OCI-LY3 (cell line): ENCODE measurements at regions not wholly inside any gene's neighbourhood (a gene's known extent, or its start where the extent isn't known, plus 50 kb on each side); places are given as distances from the start of the nearest gene placed in this dataset.

ENCODE experiments used
- H2AFZ ChIP-seq: fragments of 200-600, 300-600 bp; shearing (Covaris generic); 2 replicates; pipeline ENCODE4 v1.6.0; 2014; ENCODE audit warnings: antibody characterized with exemption, low read depth, low read length
- H3K27ac ChIP-seq: fragments of 200-600, 300-600 bp; sonication (generic); 2 replicates; pipeline ENCODE4 v1.5.1; 2014; ENCODE audit warnings: mild to moderate bottlenecking, low read length, moderate library complexity, mixed read lengths
- H3K27me3 ChIP-seq: fragments of 200-600, 300-600 bp; sonication (generic); 2 replicates; pipeline ENCODE4 v1.6.1; 2014; ENCODE audit warnings: low read depth, low read length, mixed read lengths
- H3K36me3 ChIP-seq: fragments of 200-600, 300-600 bp; sonication (generic); replicated peaks from 2 replicates; pipeline ENCODE3; 2014; ENCODE audit warnings: low read depth, low read length, mixed read lengths
- H3K4me1 ChIP-seq: fragments of 300-600, 200-600 bp; sonication (generic); 2 replicates; pipeline ENCODE4 v1.6.1; 2014; ENCODE audit warnings: low read length, mixed read lengths
- H3K4me2 ChIP-seq: fragments of 200-600, 300-600 bp; sonication (generic); 2 replicates; pipeline ENCODE4 v1.6.1; 2014; ENCODE audit warnings: low read length, mixed read lengths
- H3K4me3 ChIP-seq: fragments of 300-600, 200-600 bp; sonication (generic); 2 replicates; pipeline ENCODE4 v1.5.1; 2014; ENCODE audit warnings: antibody characterized with exemption, mild to moderate bottlenecking, low read length, moderate library complexity
- H3K79me2 ChIP-seq: fragments of 300-600, 200-600 bp; shearing (Covaris generic); 2 replicates; pipeline ENCODE4 v1.6.1; 2014; ENCODE audit warnings: mild to moderate bottlenecking, low read length, mixed read lengths
- H3K9ac ChIP-seq: fragments of 300-600, 200-600 bp; shearing (Covaris generic); 2 replicates; pipeline ENCODE4 v1.6.0; 2014; ENCODE audit warnings: mild to moderate bottlenecking, low read length, moderate library complexity
- H3K9me3 ChIP-seq: fragments of 200-600, 300-600 bp; shearing (Covaris generic); 2 replicates; pipeline ENCODE4 v1.6.1; 2014; ENCODE audit warnings: low read length, mixed read lengths; ENCODE audit not compliant: insufficient read depth
- H4K20me1 ChIP-seq: fragments of 200-600, 300-600 bp; sonication (generic); 2 replicates; pipeline ENCODE4 v1.6.1; 2016; ENCODE audit warnings: low read length, mixed read lengths; ENCODE audit not compliant: insufficient read depth
- CTCF ChIP-seq: fragments of 200-600, 300-600 bp; sonication (generic); IDR thresholded peaks from 2 replicates; pipeline ENCODE4 v1.5.1; 2014; ENCODE audit warnings: antibody characterized with exemption, low read length, low read depth
- EZH2phosphoT487 ChIP-seq: fragments of 200-600 bp; shearing (Covaris generic); IDR thresholded peaks from 2 replicates; pipeline ENCODE4 v1.6.1; 2018; ENCODE audit warnings: antibody characterized with exemption, mixed run types, low read depth

DNA sequence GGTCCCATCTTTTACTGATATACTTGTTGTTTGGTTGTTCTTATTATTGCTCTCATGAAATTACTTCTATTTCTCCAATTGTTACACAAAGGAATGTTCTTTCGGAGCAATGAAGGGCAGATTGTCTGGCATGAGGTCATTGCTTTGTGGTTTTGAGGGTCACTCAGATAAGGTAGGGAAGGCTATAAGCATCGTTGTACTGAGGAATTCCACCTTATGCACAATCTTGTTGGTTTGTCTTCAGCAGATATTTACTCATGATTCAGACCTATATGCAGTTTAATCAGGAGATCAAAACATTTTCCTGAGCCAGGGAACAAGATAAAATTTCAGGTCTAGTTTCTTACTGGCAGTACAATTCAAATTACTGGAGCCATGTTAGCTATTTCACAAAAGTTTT, 163.0 kb upstream of the SPHKAP start:
- Histone ChIP-seq H3K27me3 (no peaks in the 10 kb centered on the region), H3K4me1 (no peaks in the 10 kb centered on the region), H3K27ac (no peak overlapping the region), H3K9me3 (no peaks in the 10 kb centered on the region), H3K79me2 (no peaks in the 10 kb centered on the region), H2AFZ (no peak overlapping the region), H3K4me3 (no peak overlapping the region), H3K36me3 (no peaks in the 10 kb centered on the region), H3K4me2 (no peak overlapping the region), H4K20me1 (no peaks in the 10 kb centered on the region), H3K9ac (no peak overlapping the region)
- TF ChIP-seq EZH2phosphoT487 (no peak), CTCF (no peak)

DNA sequence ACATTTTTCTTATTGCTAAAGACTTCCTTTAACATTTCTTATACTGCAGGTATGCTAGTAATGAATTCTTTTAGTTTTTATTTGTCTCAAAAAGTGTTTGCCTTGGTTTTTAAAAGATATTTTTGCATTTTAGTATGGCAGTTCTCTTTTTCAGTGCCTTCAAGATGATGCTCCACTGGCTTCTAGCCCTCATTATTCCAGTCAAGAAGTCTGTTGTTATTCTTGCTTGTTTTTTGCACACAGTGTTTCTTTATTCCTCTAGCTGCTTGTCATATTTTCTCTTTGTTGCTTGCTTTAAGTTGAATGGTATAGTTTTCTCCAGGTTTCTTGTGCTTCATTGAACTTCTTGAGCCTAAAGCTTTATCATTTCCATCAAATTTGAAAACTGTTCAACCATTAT, 158.0 kb upstream of the SPHKAP start:
- Histone ChIP-seq H3K27me3 (no peaks in the 10 kb centered on the region), H3K4me2 (no peak overlapping the region), H3K4me1 (no peaks in the 10 kb centered on the region), H3K79me2 (no peaks in the 10 kb centered on the region), H3K27ac (no peak overlapping the region), H3K9me3 (no peaks in the 10 kb centered on the region), H2AFZ (no peak overlapping the region), H4K20me1 (no peaks in the 10 kb centered on the region), H3K9ac (no peak overlapping the region), H3K4me3 (no peak overlapping the region), H3K36me3 (no peaks in the 10 kb centered on the region)
- TF ChIP-seq EZH2phosphoT487: no peak
- no peak for TF ChIP-seq CTCF

GRCh38 chr2:228334180-228334579, 152.7 kb upstream of the SPHKAP start:
- Histone ChIP-seq H3K79me2 (no peaks in the 10 kb centered on the region), H3K4me3 (no peak overlapping the region), H3K36me3 (no peaks in the 10 kb centered on the region), H3K9ac (no peak overlapping the region), H3K4me1 (no peaks in the 10 kb centered on the region), H3K4me2 (no peak overlapping the region), H2AFZ (no peak overlapping the region), H3K27ac (no peak overlapping the region), H3K27me3 (no peaks in the 10 kb centered on the region), H4K20me1 (no peaks in the 10 kb centered on the region), H3K9me3 (no peaks in the 10 kb centered on the region)
- TF ChIP-seq CTCF (no peak), EZH2phosphoT487 (no peak)

DNA sequence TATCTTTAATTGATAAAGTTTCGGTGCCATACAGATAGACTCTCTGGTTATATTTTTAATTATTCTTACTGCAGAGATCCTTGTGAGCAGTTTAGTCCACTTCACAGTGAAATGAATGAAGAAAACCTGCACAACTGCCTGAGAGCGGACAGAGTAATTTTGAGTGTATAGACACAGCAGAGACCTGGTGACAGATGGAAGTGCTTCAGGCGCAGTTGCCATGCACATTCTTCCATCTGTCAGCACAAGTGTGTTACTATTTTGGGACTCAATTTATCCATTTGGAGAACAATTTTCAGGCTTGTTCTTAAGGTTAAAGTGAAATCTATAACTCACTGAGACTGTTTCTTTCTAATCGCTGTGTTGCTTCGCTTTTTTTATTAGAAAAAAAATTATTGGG, 147.8 kb upstream of the SPHKAP start:
- Histone ChIP-seq H3K9me3 (no peaks in the 10 kb centered on the region), H3K79me2 (no peaks in the 10 kb centered on the region), H3K27ac (no peak overlapping the region), H3K27me3 (no peaks in the 10 kb centered on the region), H3K4me1 (no peaks in the 10 kb centered on the region), H4K20me1 (no peaks in the 10 kb centered on the region), H3K36me3 (no peaks in the 10 kb centered on the region), H3K4me2 (no peak overlapping the region), H2AFZ (no peak overlapping the region), H3K4me3 (no peak overlapping the region), H3K9ac (no peak overlapping the region)
- TF ChIP-seq CTCF: no peak
- no peak for TF ChIP-seq EZH2phosphoT487
